ENCODE measurements at regions not wholly inside any gene's neighbourhood (a gene's known extent, or its start where the extent isn't known, plus 50 kb on each side); places are given as distances from the start of the nearest gene placed in this dataset.

- Histone ChIP-seq H3K36me3 (ENCODE audit: insufficient read depth, low read length) (no peaks in the 10 kb centered on the region), H3K4me2 (ENCODE audit: insufficient read depth, low read length) (no peak overlapping the region), H3K4me3 (ENCODE audit: insufficient read depth, low read length) (no peak overlapping the region), H3K27ac (ENCODE audit: low read depth, low read length) (no peak overlapping the region), H3K9me3 (ENCODE audit: low read depth, low read length) (peaks cover 3% of the 10 kb centered on the region), H3K4me1 (ENCODE audit: insufficient read depth, low read length) (no peaks in the 10 kb centered on the region), H4K20me1 (ENCODE audit: insufficient read depth, low read length) (no peaks in the 10 kb centered on the region), H3K27me3 (ENCODE audit: insufficient read depth, low read length) (no peaks in the 10 kb centered on the region), H3K79me2 (ENCODE audit: insufficient read depth, low read length) (no peaks in the 10 kb centered on the region), H2AFZ (ENCODE audit: low read length) (no peak overlapping the region)
- no peak for TF ChIP-seq CTCF (IDR thresholded peaks at IDR 0.05; ENCODE audit: extremely low read depth, low read depth, low read length)
- DNase-seq (ENCODE audit: insufficient read length, low spot score, missing footprints) = no peak
These were observed 1154.6 kb downstream of the OLFM4 start for GRCh38 chr13:54183166-54183565.

GRCh38 chr13:54183728-54184127 lies 1155.1 kb downstream of the OLFM4 start:
- H3K27me3 ChIP-seq (ENCODE audit: insufficient read depth, low read length) = no peaks in the 10 kb centered on the region
- H3K79me2 ChIP-seq (ENCODE audit: insufficient read depth, low read length) = no peaks in the 10 kb centered on the region
- no peak overlapping the region for H3K27ac ChIP-seq (ENCODE audit: low read depth, low read length)
- no peak overlapping the region for H3K4me3 ChIP-seq (ENCODE audit: insufficient read depth, low read length)
- DNase-seq (ENCODE audit: insufficient read length, low spot score, missing footprints) = no peak
- no peaks in the 10 kb centered on the region for H3K36me3 ChIP-seq (ENCODE audit: insufficient read depth, low read length)
- peaks cover 3% of the 10 kb centered on the region for H3K9me3 ChIP-seq (ENCODE audit: low read depth, low read length)
- no peak overlapping the region for H3K4me2 ChIP-seq (ENCODE audit: insufficient read depth, low read length)
- TF ChIP-seq CTCF (IDR thresholded peaks at IDR 0.05; ENCODE audit: extremely low read depth, low read depth, low read length) = no peak
- H3K4me1 ChIP-seq (ENCODE audit: insufficient read depth, low read length) = no peaks in the 10 kb centered on the region
- H4K20me1 ChIP-seq (ENCODE audit: insufficient read depth, low read length) = no peaks in the 10 kb centered on the region
- no peak overlapping the region for H2AFZ ChIP-seq (ENCODE audit: low read length)

- Histone ChIP-seq H4K20me1 (ENCODE audit: insufficient read depth, low read length) (no peaks in the 10 kb centered on the region), H3K4me1 (ENCODE audit: insufficient read depth, low read length) (no peaks in the 10 kb centered on the region), H3K27ac (ENCODE audit: low read depth, low read length) (no peak overlapping the region), H3K79me2 (ENCODE audit: insufficient read depth, low read length) (no peaks in the 10 kb centered on the region), H3K4me3 (ENCODE audit: insufficient read depth, low read length) (no peak overlapping the region), H3K36me3 (ENCODE audit: insufficient read depth, low read length) (no peaks in the 10 kb centered on the region), H2AFZ (ENCODE audit: low read length) (no peak overlapping the region), H3K9me3 (ENCODE audit: low read depth, low read length) (peaks cover 5% of the 10 kb centered on the region), H3K27me3 (ENCODE audit: insufficient read depth, low read length) (no peaks in the 10 kb centered on the region), H3K4me2 (ENCODE audit: insufficient read depth, low read length) (no peak overlapping the region)
- TF ChIP-seq CTCF (IDR thresholded peaks at IDR 0.05; ENCODE audit: extremely low read depth, low read depth, low read length) = no peak
- DNase-seq (ENCODE audit: insufficient read length, low spot score, missing footprints) = no peak
These were observed 1156.0 kb downstream of the OLFM4 start for GRCh38 chr13:54184576-54184975.

GRCh38 chr13:54185101-54185500 lies 1156.5 kb downstream of the OLFM4 start:
- Histone ChIP-seq H2AFZ (ENCODE audit: low read length) (no peak overlapping the region), H4K20me1 (ENCODE audit: insufficient read depth, low read length) (no peaks in the 10 kb centered on the region), H3K27me3 (ENCODE audit: insufficient read depth, low read length) (no peaks in the 10 kb centered on the region), H3K36me3 (ENCODE audit: insufficient read depth, low read length) (no peaks in the 10 kb centered on the region), H3K4me2 (ENCODE audit: insufficient read depth, low read length) (no peak overlapping the region), H3K4me1 (ENCODE audit: insufficient read depth, low read length) (no peaks in the 10 kb centered on the region), H3K79me2 (ENCODE audit: insufficient read depth, low read length) (no peaks in the 10 kb centered on the region), H3K9me3 (ENCODE audit: low read depth, low read length) (peaks cover 4% of the 10 kb centered on the region), H3K27ac (ENCODE audit: low read depth, low read length) (no peak overlapping the region), H3K4me3 (ENCODE audit: insufficient read depth, low read length) (no peak overlapping the region)
- no peak for DNase-seq (ENCODE audit: insufficient read length, low spot score, missing footprints)
- TF ChIP-seq CTCF (IDR thresholded peaks at IDR 0.05; ENCODE audit: extremely low read depth, low read depth, low read length) = no peak

Data from osteoblast (primary cell).